Astrocyte (in vitro differentiated cells and primary cell): ENCODE measurements at regions not wholly inside any gene's neighbourhood (a gene's known extent, or its start where the extent isn't known, plus 50 kb on each side); places are given as distances from the start of the nearest gene placed in this dataset.

Source experiments
- DNase-seq: peaks from one replicate; pipeline ENCODE4 v3.0.0-alpha.2; 2010; ENCODE audit warnings: low read depth
- FAIRE-seq: peaks from 2 replicates; lab custom pipeline; 2011; peaks lifted over from hg19 to GRCh38; lab: Jason Lieb, UNC
- H2AFZ ChIP-seq: 2 replicates; pipeline ENCODE4 v1.6.0; 2012; ENCODE audit warnings: low read depth, low read length, inconsistent platforms
- H3K27ac ChIP-seq: 2 replicates; pipeline ENCODE4 v1.5.1; 2011; ENCODE audit warnings: low read depth, low read length, inconsistent platforms
- H3K27me3 ChIP-seq: 2 replicates; pipeline ENCODE4 v1.6.0; 2011; ENCODE audit warnings: low read length, inconsistent platforms; ENCODE audit not compliant: insufficient read depth
- H3K36me3 ChIP-seq: 2 replicates; pipeline ENCODE4 v1.5.1; 2011; ENCODE audit warnings: low read length, inconsistent platforms; ENCODE audit not compliant: insufficient read depth
- H3K4me1 ChIP-seq: 2 replicates; pipeline ENCODE4 v1.5.1; 2011; ENCODE audit warnings: low read length, inconsistent platforms; ENCODE audit not compliant: insufficient read depth
- H3K4me2 ChIP-seq: 2 replicates; pipeline ENCODE4 v1.6.0; 2012; ENCODE audit warnings: low read length, inconsistent platforms
- H3K4me3 ChIP-seq: 2 replicates; pipeline ENCODE4 v1.5.1; 2011; ENCODE audit warnings: low read depth, mild to moderate bottlenecking, low read length, inconsistent platforms; ENCODE audit not compliant: insufficient read depth
- H3K79me2 ChIP-seq: 2 replicates; pipeline ENCODE4 v1.6.0; 2012; ENCODE audit warnings: mild to moderate bottlenecking, low read length, inconsistent platforms; ENCODE audit not compliant: insufficient read depth
- H3K9ac ChIP-seq: 2 replicates; pipeline ENCODE4 v1.6.0; 2012; ENCODE audit warnings: mild to moderate bottlenecking, low read length, inconsistent platforms
- H3K9me3 ChIP-seq: 2 replicates; pipeline ENCODE4 v1.5.1; 2012; ENCODE audit warnings: low read depth, mild to moderate bottlenecking, low read length, inconsistent platforms; ENCODE audit not compliant: insufficient read depth
- H4K20me1 ChIP-seq: 2 replicates; pipeline ENCODE4 v1.6.0; 2012; ENCODE audit warnings: low read length, inconsistent platforms; ENCODE audit not compliant: insufficient read depth
- H3K27ac Mint-ChIP-seq: one replicate; pipeline ENCODE4 v1.8.0; 2021; ENCODE audit warnings: mild to moderate bottlenecking, mixed read lengths; ENCODE audit not compliant: unreplicated experiment
- H3K27me3 Mint-ChIP-seq: one replicate; pipeline ENCODE4 v1.8.0; 2021; ENCODE audit warnings: low read depth, mixed read lengths; ENCODE audit not compliant: unreplicated experiment
- H3K36me3 Mint-ChIP-seq: one replicate; pipeline ENCODE4 v1.8.0; 2021; ENCODE audit warnings: low read depth, mixed read lengths; ENCODE audit not compliant: unreplicated experiment
- H3K4me1 Mint-ChIP-seq: one replicate; pipeline ENCODE4 v1.8.0; 2021; ENCODE audit warnings: low read depth, mixed read lengths; ENCODE audit not compliant: unreplicated experiment
- H3K4me3 Mint-ChIP-seq: one replicate; pipeline ENCODE4 v1.8.0; 2021; ENCODE audit warnings: mild to moderate bottlenecking, moderate library complexity, mixed read lengths; ENCODE audit not compliant: unreplicated experiment
- H3K9me3 Mint-ChIP-seq: one replicate; pipeline ENCODE4 v1.8.0; 2021; ENCODE audit warnings: mild to moderate bottlenecking, mixed read lengths; ENCODE audit not compliant: unreplicated experiment
- CTCF ChIP-seq: IDR thresholded peaks from 2 replicates; pipeline ENCODE4 v1.5.1; 2011; ENCODE audit warnings: low read depth, mild to moderate bottlenecking, inconsistent platforms, low read length, moderate library complexity; ENCODE audit not compliant: insufficient read depth
- EZH2 ChIP-seq: IDR thresholded peaks from 2 replicates; pipeline ENCODE4 v1.6.1; 2012; ENCODE audit warnings: mild to moderate bottlenecking, low read length, inconsistent platforms; ENCODE audit not compliant: insufficient read depth

GRCh38 chr9:89935115-89935514 lies 330.3 kb downstream of the GADD45G start:
- FAIRE-seq, result no peak
- H3K9ac ChIP-seq, result no peak overlapping the region
- peaks cover 9% of the 10 kb centered on the region for H3K9me3 Mint-ChIP-seq
- H3K4me3 ChIP-seq, result no peak overlapping the region
- H3K4me1 ChIP-seq, result peaks cover 4% of the 10 kb centered on the region
- H3K9me3 ChIP-seq, result no peaks in the 10 kb centered on the region
- H4K20me1 ChIP-seq, result no peaks in the 10 kb centered on the region
- no peaks in the 10 kb centered on the region for H3K36me3 Mint-ChIP-seq
- no peaks in the 10 kb centered on the region for H3K36me3 ChIP-seq
- peaks cover 16% of the 10 kb centered on the region for H3K4me1 Mint-ChIP-seq
- no peak for DNase-seq
- TF ChIP-seq CTCF, result no peak
- no peak for TF ChIP-seq EZH2
- H3K4me3 Mint-ChIP-seq, result no peak overlapping the region
- H3K79me2 ChIP-seq, result no peaks in the 10 kb centered on the region
- H3K27ac ChIP-seq, result no peak overlapping the region
- H3K27me3 ChIP-seq, result peaks cover 2% of the 10 kb centered on the region
- no peak overlapping the region for H3K27ac Mint-ChIP-seq
- H3K4me2 ChIP-seq, result no peak overlapping the region
- H2AFZ ChIP-seq, result no peak overlapping the region
- H3K27me3 Mint-ChIP-seq, result peaks cover 61% of the 10 kb centered on the region

- H3K27me3 ChIP-seq, result peaks cover 2% of the 10 kb centered on the region
- H3K4me2 ChIP-seq, result no peak overlapping the region
- H3K4me3 ChIP-seq, result no peak overlapping the region
- no peaks in the 10 kb centered on the region for H3K36me3 ChIP-seq
- H3K9me3 ChIP-seq, result no peaks in the 10 kb centered on the region
- H3K9me3 Mint-ChIP-seq, result peaks cover 9% of the 10 kb centered on the region
- H3K9ac ChIP-seq, result no peak overlapping the region
- no peaks in the 10 kb centered on the region for H3K36me3 Mint-ChIP-seq
- peaks cover 54% of the 10 kb centered on the region for H3K27me3 Mint-ChIP-seq
- TF ChIP-seq EZH2 (no peak), CTCF (no peak)
- peaks cover 18% of the 10 kb centered on the region for H3K4me1 Mint-ChIP-seq
- H4K20me1 ChIP-seq, result no peaks in the 10 kb centered on the region
- H3K27ac ChIP-seq, result no peak overlapping the region
- FAIRE-seq, result no peak
- H3K27ac Mint-ChIP-seq, result no peak overlapping the region
- no peaks in the 10 kb centered on the region for H3K79me2 ChIP-seq
- H3K4me3 Mint-ChIP-seq, result no peak overlapping the region
- no peak for DNase-seq
- no peak overlapping the region for H2AFZ ChIP-seq
- H3K4me1 ChIP-seq, result peaks cover 1% of the 10 kb centered on the region
These were observed 331.0 kb downstream of the GADD45G start for GRCh38 chr9:89935801-89936200.

- no peak overlapping the region for H2AFZ ChIP-seq
- no peaks in the 10 kb centered on the region for H3K79me2 ChIP-seq
- peaks cover 28% of the 10 kb centered on the region for H3K4me1 Mint-ChIP-seq
- peaks cover 9% of the 10 kb centered on the region for H3K9me3 Mint-ChIP-seq
- no peaks in the 10 kb centered on the region for H3K36me3 Mint-ChIP-seq
- H4K20me1 ChIP-seq, result no peaks in the 10 kb centered on the region
- TF ChIP-seq CTCF (no peak), EZH2 (no peak)
- H3K4me2 ChIP-seq, result no peak overlapping the region
- H3K27ac Mint-ChIP-seq, result no peak overlapping the region
- no peak overlapping the region for H3K27ac ChIP-seq
- H3K27me3 ChIP-seq, result peaks cover 2% of the 10 kb centered on the region
- no peaks in the 10 kb centered on the region for H3K36me3 ChIP-seq
- no peak overlapping the region for H3K9ac ChIP-seq
- no peak overlapping the region for H3K4me3 Mint-ChIP-seq
- H3K4me1 ChIP-seq, result peaks cover 12% of the 10 kb centered on the region
- DNase-seq (no peak), FAIRE-seq (no peak)
- no peaks in the 10 kb centered on the region for H3K9me3 ChIP-seq
- no peak overlapping the region for H3K4me3 ChIP-seq
- H3K27me3 Mint-ChIP-seq, result peaks cover 44% of the 10 kb centered on the region
These were observed 332.2 kb downstream of the GADD45G start for GRCh38 chr9:89937051-89937450.
